Liver (tissue), 8 donors: ENCODE measurements at regions not wholly inside any gene's neighbourhood (a gene's known extent, or its start where the extent isn't known, plus 50 kb on each side); places are given as distances from the start of the nearest gene placed in this dataset.

ENCODE experiments used
- DNase-seq: peaks from one replicate; pipeline ENCODE4 v3.0.0-alpha.2; 2017; ENCODE audit warnings: low spot score
- H3K27ac ChIP-seq, 2 donors: one replicate each; pipeline ENCODE4 v1.7.0; 2013; ENCODE audit warnings: inconsistent platforms in 2 of 2, low read length in 2 of 2, control low read depth in 1 of 2, low read depth in 1 of 2, mild to moderate bottlenecking in 1 of 2
- H3K27me3 ChIP-seq, 4 donors: one replicate each; pipeline versions ENCODE4 v1.6.1 to v1.7.0; 2013; ENCODE audit warnings: low read length in 3 of 4, inconsistent platforms in 1 of 4, mild to moderate bottlenecking in 1 of 4, moderate library complexity in 1 of 4; ENCODE audit not compliant: control insufficient read depth in 4 of 4, insufficient read depth in 4 of 4
- H3K36me3 ChIP-seq, 4 donors: one replicate each; pipeline versions ENCODE4 v1.6.1 to v1.7.0; 2013; ENCODE audit warnings: low read length in 3 of 4, mild to moderate bottlenecking in 3 of 4, low read depth in 1 of 4, moderate library complexity in 1 of 4; ENCODE audit not compliant: control insufficient read depth in 4 of 4, insufficient read depth in 3 of 4
- H3K4me1 ChIP-seq, 4 donors: one replicate each; pipeline versions ENCODE4 v1.6.1 to v1.7.0; 2013; ENCODE audit warnings: low read length in 3 of 4, mild to moderate bottlenecking in 3 of 4, moderate library complexity in 1 of 4; ENCODE audit not compliant: control insufficient read depth in 4 of 4, insufficient read depth in 4 of 4
- H3K4me3 ChIP-seq, 3 donors: one replicate each; pipeline versions ENCODE4 v1.6.1 to v1.7.0; 2013; ENCODE audit warnings: low read length in 3 of 3, control low read depth in 1 of 3, low read depth in 1 of 3, mild to moderate bottlenecking in 1 of 3
- H3K9ac ChIP-seq, 2 donors: one replicate each; pipeline ENCODE4 v1.7.0; 2013; ENCODE audit warnings: low read length in 2 of 2, mild to moderate bottlenecking in 2 of 2, moderate library complexity in 2 of 2, control low read depth in 1 of 2, low read depth in 1 of 2
- H3K9me3 ChIP-seq, 4 donors: one replicate each; pipeline versions ENCODE4 v1.6.1 to v1.7.0; 2013; ENCODE audit warnings: low read length in 3 of 4; ENCODE audit not compliant: control insufficient read depth in 4 of 4
- CTCF ChIP-seq: fragments of 150-350 bp; IDR thresholded peaks from 2 replicates; pipeline ENCODE4 v1.5.1; 2017; ENCODE audit warnings: improper control_type of control experiment, low read depth, low read length; ENCODE audit not compliant: missing input control
- FOXA2 ChIP-seq: IDR thresholded peaks from 2 replicates; pipeline ENCODE4 v1.6.1; 2016; ENCODE audit warnings: antibody characterized with exemption
- GABPA ChIP-seq, 2 donors: IDR thresholded peaks in 1 of 2; conservative IDR thresholded peaks in 1 of 2; 2 replicates each; pipeline ENCODE4 v1.6.1; 2016; ENCODE audit warnings: antibody characterized with exemption in 2 of 2, mild to moderate bottlenecking in 1 of 2, moderate library complexity in 1 of 2
- HNF4A ChIP-seq, 2 donors: conservative IDR thresholded peaks; 2 replicates each; pipeline ENCODE4 v1.6.1; 2016; ENCODE audit warnings: antibody characterized with exemption in 2 of 2, mild to moderate bottlenecking in 2 of 2
- HNF4G ChIP-seq: IDR thresholded peaks from 2 replicates; pipeline ENCODE4 v1.6.1; 2016; ENCODE audit warnings: antibody characterized with exemption
- JUND ChIP-seq, 2 donors: IDR thresholded peaks; 2 replicates each; pipeline ENCODE4 v1.6.1; 2016; ENCODE audit warnings: antibody characterized with exemption in 2 of 2
- MAX ChIP-seq: IDR thresholded peaks from 2 replicates; pipeline ENCODE4 v1.6.1; 2016; ENCODE audit warnings: antibody characterized with exemption
- NR2F2 ChIP-seq: IDR thresholded peaks from 2 replicates; pipeline ENCODE4 v1.6.1; 2016; ENCODE audit warnings: antibody characterized with exemption
- RAD21 ChIP-seq, 2 donors: IDR thresholded peaks; 2 replicates each; pipeline ENCODE4 v1.6.1; 2016; ENCODE audit warnings: antibody characterized with exemption in 2 of 2, mild to moderate bottlenecking in 2 of 2
- REST ChIP-seq: IDR thresholded peaks from 2 replicates; pipeline ENCODE4 v1.6.1; 2016; ENCODE audit warnings: antibody characterized with exemption, mild to moderate bottlenecking
- RXRA ChIP-seq, 2 donors: IDR thresholded peaks; 2 replicates each; pipeline ENCODE4 v1.6.1; 2017 to 2018; ENCODE audit warnings: antibody characterized with exemption in 2 of 2, mild to moderate bottlenecking in 1 of 2
- SP1 ChIP-seq: IDR thresholded peaks from 2 replicates; pipeline ENCODE4 v1.6.1; 2018; ENCODE audit warnings: antibody characterized with exemption, mild to moderate bottlenecking
- TAF1 ChIP-seq: conservative IDR thresholded peaks from 2 replicates; pipeline ENCODE4 v1.6.1; 2016; ENCODE audit warnings: antibody characterized with exemption, mild to moderate bottlenecking
- YY1 ChIP-seq: IDR thresholded peaks from 2 replicates; pipeline ENCODE4 v1.6.1; 2016; ENCODE audit warnings: antibody characterized with exemption, mild to moderate bottlenecking
- ZBTB33 ChIP-seq: IDR thresholded peaks from 2 replicates; pipeline ENCODE4 v1.6.1; 2016; ENCODE audit warnings: antibody characterized with exemption
- WGBS: extraction: QIAGEN DNeasy Blood & Tissue Kit; methylation state at CpG from one replicate; pipeline ENCODE4 v1.1.7; 2013; 5-methylcytosine and 5-hydroxymethylcytosine counted together
- TF ChIP-seq, protein P1 (sequence below): IDR thresholded peaks from 2 replicates; pipeline ENCODE4 v1.6.1; 2016; ENCODE audit warnings: antibody characterized with exemption
- donor health status: healthy.
- donor health status: healthy.
- donor health status: healthy.
- donor health status: healthy.
- donor health status: healthy.

DNA sequence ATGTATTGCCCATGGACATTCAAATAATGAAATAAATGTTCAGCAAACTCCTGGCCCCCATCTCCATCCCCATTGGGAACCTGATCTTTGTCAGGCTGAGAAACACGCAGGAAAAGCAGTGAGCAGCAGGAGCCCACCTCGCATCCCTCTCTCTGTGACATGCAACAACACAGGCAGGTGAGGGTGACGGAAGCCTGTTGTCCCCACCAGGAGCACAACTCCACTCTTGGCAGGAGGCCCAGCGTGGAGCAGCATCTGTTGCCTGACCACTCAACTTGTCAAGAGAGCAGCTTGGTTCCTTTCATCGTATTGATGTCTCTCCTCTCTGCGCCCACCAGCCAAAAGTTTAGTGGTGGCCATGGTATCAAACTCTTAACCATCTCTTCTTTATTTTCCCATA is 586.9 kb upstream of the ARID1B start (continued):
- no peak for TF ChIP-seq MAX
- no peak for TF ChIP-seq YY1
- TF ChIP-seq FOXA2 = no peak
- TF ChIP-seq HNF4G = no peak
- TF ChIP-seq GABPA (IDR thresholded peaks at IDR 0.05 in 1 of 2, conservative IDR thresholded peaks at IDR 0.05 in 1 of 2) = no peak
- TF ChIP-seq, protein P1, sequence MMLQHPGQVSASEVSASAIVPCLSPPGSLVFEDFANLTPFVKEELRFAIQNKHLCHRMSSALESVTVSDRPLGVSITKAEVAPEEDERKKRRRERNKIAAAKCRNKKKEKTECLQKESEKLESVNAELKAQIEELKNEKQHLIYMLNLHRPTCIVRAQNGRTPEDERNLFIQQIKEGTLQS = no peak
- no peak for TF ChIP-seq NR2F2
- no peak for TF ChIP-seq CTCF

DNA sequence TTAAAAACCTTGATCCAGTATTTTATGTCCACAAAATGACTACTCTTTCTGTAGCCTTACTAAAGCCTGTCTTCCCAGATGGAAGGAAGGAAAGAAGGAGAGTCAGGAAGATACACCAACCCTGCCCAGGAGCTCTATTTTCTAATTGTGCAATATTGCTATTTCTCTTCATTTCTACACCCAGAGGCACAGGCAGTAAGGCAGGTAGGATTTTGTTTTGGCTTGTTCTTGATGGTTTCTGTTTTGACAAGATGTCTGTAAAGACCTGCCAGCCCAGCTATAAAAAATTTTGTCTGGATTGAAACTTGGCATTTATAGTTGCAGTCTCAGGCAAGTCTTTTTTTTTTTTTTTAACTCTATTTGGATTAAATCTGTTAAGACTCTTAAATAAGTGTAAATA is 587.5 kb upstream of the ARID1B start:
- H3K36me3 ChIP-seq = no peaks in the 10 kb centered on the region
- H3K9me3 ChIP-seq = peaks cover 0 to 5% (median 0%) of the 10 kb centered on the region in 4 donors
- H3K27ac ChIP-seq = no peak overlapping the region
- H3K27me3 ChIP-seq = no peaks in the 10 kb centered on the region
- no peak overlapping the region for H3K9ac ChIP-seq
- H3K4me1 ChIP-seq = no peaks in the 10 kb centered on the region
- DNase-seq = no peak
- no peak overlapping the region for H3K4me3 ChIP-seq
- no peak for TF ChIP-seq RAD21 (IDR thresholded peaks at IDR 0.05)
- TF ChIP-seq ZBTB33 = no peak
- no peak for TF ChIP-seq RXRA (IDR thresholded peaks at IDR 0.05)

DNA sequence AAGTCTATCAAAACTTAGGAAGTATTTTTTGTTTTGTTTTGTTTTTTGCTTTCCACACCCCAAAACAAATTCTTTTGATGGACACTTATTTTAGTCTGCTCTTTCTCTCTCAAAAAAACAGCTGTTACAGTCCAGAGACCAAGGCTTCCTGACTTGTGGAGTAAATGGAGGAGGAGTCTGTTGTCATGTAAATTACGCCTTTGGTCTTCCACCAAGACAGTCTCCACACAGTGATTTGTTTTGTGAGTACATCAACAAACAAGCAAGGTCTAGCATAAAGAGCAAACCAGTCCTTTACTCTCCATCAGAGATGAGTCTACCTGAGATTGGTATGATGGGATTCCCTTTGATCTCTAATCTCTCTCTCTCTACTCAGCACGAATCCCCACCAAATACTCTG is 588.0 kb upstream of the ARID1B start:
- H3K9me3 ChIP-seq = peaks cover 0 to 5% (median 0%) of the 10 kb centered on the region in 4 donors
- TF ChIP-seq SP1 (no peak), CTCF (no peak), MAX (no peak), TAF1 (no peak), GABPA (IDR thresholded peaks at IDR 0.05 in 1 of 2, conservative IDR thresholded peaks at IDR 0.05 in 1 of 2) (no peak), REST (no peak), HNF4A (conservative IDR thresholded peaks at IDR 0.05) (no peak), JUND (IDR thresholded peaks at IDR 0.05) (no peak), FOXA2 (no peak)
- TF ChIP-seq, protein P1 = no peak
- no peak overlapping the region for H3K4me3 ChIP-seq
- H3K9ac ChIP-seq = no peak overlapping the region
- H3K27me3 ChIP-seq = no peaks in the 10 kb centered on the region
- no peak overlapping the region for H3K27ac ChIP-seq
- WGBS = 57% methylated on average over 2 of the region's 2 CpGs
- DNase-seq = no peak
- no peaks in the 10 kb centered on the region for H3K36me3 ChIP-seq
- H3K4me1 ChIP-seq = no peaks in the 10 kb centered on the region
